Aorta (tissue), 5 donors: ENCODE measurements at regions not wholly inside any gene's neighbourhood (a gene's known extent, or its start where the extent isn't known, plus 50 kb on each side); places are given as distances from the start of the nearest gene placed in this dataset.

Source experiments
- ATAC-seq: fragments of 200-7000 bp; cut with Tn5 transposase; one replicate; pipeline ENCODE4 v1.9.1; 2022; ENCODE audit warnings: moderate library complexity; ENCODE audit not compliant: low FRiP score
- DNase-seq, 2 donors: peaks; one replicate each; pipeline ENCODE4 v3.0.0-alpha.2; 2020
- H3K27ac ChIP-seq, 2 donors: one replicate each; pipeline ENCODE4 v1.5.1; 2013; ENCODE audit warnings: low read length in 2 of 2, mild to moderate bottlenecking in 2 of 2, moderate library complexity in 2 of 2, control low read depth in 1 of 2, inconsistent platforms in 1 of 2, low read depth in 1 of 2
- H3K27me3 ChIP-seq, 2 donors: one replicate each; pipeline ENCODE4 v1.6.1; 2013; ENCODE audit warnings: control low read depth in 1 of 2, low read length in 1 of 2, mild to moderate bottlenecking in 1 of 2, moderate library complexity in 1 of 2; ENCODE audit not compliant: insufficient read depth in 2 of 2, control insufficient read depth in 1 of 2
- H3K36me3 ChIP-seq, 2 donors: one replicate each; pipeline ENCODE4 v1.6.1; 2013; ENCODE audit warnings: control low read depth in 1 of 2, low read length in 1 of 2, mild to moderate bottlenecking in 1 of 2; ENCODE audit not compliant: insufficient read depth in 2 of 2, control insufficient read depth in 1 of 2
- H3K4me1 ChIP-seq, 2 donors: one replicate each; pipeline ENCODE4 v1.6.1; 2013; ENCODE audit warnings: low read length in 2 of 2, control low read depth in 1 of 2, mild to moderate bottlenecking in 1 of 2, moderate library complexity in 1 of 2; ENCODE audit not compliant: insufficient read depth in 2 of 2, control insufficient read depth in 1 of 2
- H3K4me3 ChIP-seq, 2 donors: one replicate each; pipeline ENCODE4 v1.5.1; 2013; ENCODE audit warnings: low read length in 2 of 2, control low read depth in 1 of 2, mild to moderate bottlenecking in 1 of 2
- H3K9me3 ChIP-seq: one replicate; pipeline ENCODE4 v1.6.1; 2013; ENCODE audit warnings: mild to moderate bottlenecking, low read length; ENCODE audit not compliant: control insufficient read depth
- WGBS, 2 donors: extraction: QIAGEN DNeasy Blood & Tissue Kit; methylation state at CpG; one replicate each; pipeline ENCODE4 v1.1.7; 2013; 5-methylcytosine and 5-hydroxymethylcytosine counted together
- intact Hi-C, 2 donors: fragments of 100-400 bp; cut with DNase I; formaldehyde crosslinking; loops; one replicate each; pipeline versions ENCODE4 v1.14.2 to v1.15.0; 2022
- donor health status: healthy with polysubstance abuse.
- donor health status: Bipolar disorder and iron deficiency.
- donor health status: DM: no; HTN: no; CAD: no.
- donor health status: DM: no; HTN: no; CAD: no.
- donor health status: DM: yes; HTN: yes; CAD: no.

- WGBS, 2 donors = 96 to 97% methylated on average over 4 of the region's 4 CpGs
- H3K9me3 ChIP-seq = peaks cover 1% of the 10 kb centered on the region
- DNase-seq = no peak
- no peak overlapping the region for H3K27ac ChIP-seq
- no peak overlapping the region for H3K4me3 ChIP-seq
- intact Hi-C loops = no loop called here
- H3K36me3 ChIP-seq = no peaks in the 10 kb centered on the region
- ATAC-seq = no peak
- H3K27me3 ChIP-seq = no peaks in the 10 kb centered on the region
- no peaks in the 10 kb centered on the region for H3K4me1 ChIP-seq
Measured at GRCh38 chr15:39443659-39444219, 137.1 kb upstream of the THBS1 start.

GRCh38 chr15:39444735-39445470 is 136.0 kb upstream of the THBS1 start:
- ATAC-seq = no peak
- Histone ChIP-seq H3K27me3 (no peaks in the 10 kb centered on the region), H3K36me3 (no peaks in the 10 kb centered on the region), H3K4me1 (no peaks in the 10 kb centered on the region), H3K9me3 (no peaks in the 10 kb centered on the region), H3K4me3 (no peak overlapping the region), H3K27ac (no peak overlapping the region)
- DNase-seq = no peak
- intact Hi-C loops = no loop called here
- 16 to 24% methylated on average over 11 of the region's 11 CpGs for WGBS, 2 donors

GRCh38 chr15:39445931-39446330 is 134.9 kb upstream of the THBS1 start:
- intact Hi-C loops = no loop called here

GRCh38 chr15:39447346-39447745 is 133.5 kb upstream of the THBS1 start:
- ATAC-seq (no peak), DNase-seq (no peak)
- H3K27ac ChIP-seq = no peak overlapping the region
- H3K27me3 ChIP-seq = no peaks in the 10 kb centered on the region
- H3K9me3 ChIP-seq = no peaks in the 10 kb centered on the region
- H3K4me3 ChIP-seq = no peak overlapping the region
- H3K4me1 ChIP-seq = no peaks in the 10 kb centered on the region
- H3K36me3 ChIP-seq = no peaks in the 10 kb centered on the region
- 95 to 97% methylated on average over 2 of the region's 2 CpGs for WGBS, 2 donors
- intact Hi-C loops = no loop called here

More at GRCh38 chr15:39445931-39446330, 134.9 kb upstream of the THBS1 start:
- DNase-seq = no peak
- Histone ChIP-seq H3K27ac (no peak overlapping the region), H3K9me3 (no peaks in the 10 kb centered on the region), H3K4me3 (no peak overlapping the region), H3K4me1 (no peaks in the 10 kb centered on the region), H3K36me3 (no peaks in the 10 kb centered on the region), H3K27me3 (no peaks in the 10 kb centered on the region)
- WGBS, 2 donors = 86 to 91% methylated on average over 2 of the region's 2 CpGs
- no peak for ATAC-seq

GRCh38 chr15:39447881-39448280 is 133.0 kb upstream of the THBS1 start:
- Histone ChIP-seq H3K36me3 (no peaks in the 10 kb centered on the region), H3K9me3 (no peaks in the 10 kb centered on the region), H3K27ac (no peak overlapping the region), H3K4me3 (no peak overlapping the region), H3K4me1 (no peaks in the 10 kb centered on the region), H3K27me3 (no peaks in the 10 kb centered on the region)
- DNase-seq (no peak), ATAC-seq (no peak)
- intact Hi-C loops = no loop called here
- WGBS, 2 donors = 89 to 94% methylated on average over 4 of the region's 4 CpGs

GRCh38 chr15:39448409-39448808 is 132.5 kb upstream of the THBS1 start:
- Histone ChIP-seq H3K4me3 (no peak overlapping the region), H3K27me3 (no peaks in the 10 kb centered on the region), H3K27ac (no peak overlapping the region), H3K9me3 (no peaks in the 10 kb centered on the region), H3K4me1 (no peaks in the 10 kb centered on the region), H3K36me3 (no peaks in the 10 kb centered on the region)
- intact Hi-C loops = no loop called here
- 95% methylated on average over 4 of the region's 4 CpGs for WGBS, 2 donors
- no peak for ATAC-seq
- no peak for DNase-seq

GRCh38 chr15:39451121-39451688 is 129.7 kb upstream of the THBS1 start:
- H3K9me3 ChIP-seq = no peaks in the 10 kb centered on the region
- intact Hi-C loops = no loop called here
- H3K36me3 ChIP-seq = no peaks in the 10 kb centered on the region
- WGBS, 2 donors = 38 to 74% methylated on average over 1 of the region's 1 CpG
- no peak for DNase-seq
- H3K4me1 ChIP-seq = no peaks in the 10 kb centered on the region
- H3K27me3 ChIP-seq = no peaks in the 10 kb centered on the region
- H3K27ac ChIP-seq = no peak overlapping the region
- H3K4me3 ChIP-seq = no peak overlapping the region
- no peak for ATAC-seq

- ATAC-seq = no peak
- WGBS, 2 donors = 65 to 70% methylated on average over 7 of the region's 7 CpGs
- Histone ChIP-seq H3K4me3 (no peak overlapping the region), H3K27ac (no peak overlapping the region), H3K36me3 (no peaks in the 10 kb centered on the region), H3K27me3 (no peaks in the 10 kb centered on the region), H3K9me3 (no peaks in the 10 kb centered on the region), H3K4me1 (no peaks in the 10 kb centered on the region)
- DNase-seq = no peak
- intact Hi-C loops = no loop called here
Measured at GRCh38 chr15:39451871-39452270, 129.0 kb upstream of the THBS1 start.

- H3K27me3 ChIP-seq = no peaks in the 10 kb centered on the region
- no peak for ATAC-seq
- no peaks in the 10 kb centered on the region for H3K36me3 ChIP-seq
- no peaks in the 10 kb centered on the region for H3K9me3 ChIP-seq
- 59 to 67% methylated on average over 4 of the region's 4 CpGs for WGBS, 2 donors
- intact Hi-C loops = no loop called here
- no peak overlapping the region for H3K27ac ChIP-seq
- H3K4me1 ChIP-seq = no peaks in the 10 kb centered on the region
- H3K4me3 ChIP-seq = no peak overlapping the region
- peak in 1 of 2 donors; percentile 65 for DNase-seq
Measured at GRCh38 chr15:39453620-39454019, 127.3 kb upstream of the THBS1 start.
